H1 (cell line): ENCODE measurements at regions not wholly inside any gene's neighbourhood (a gene's known extent, or its start where the extent isn't known, plus 50 kb on each side); places are given as distances from the start of the nearest gene placed in this dataset.

Experiments used
- CTCF ChIA-PET: fragments of 300-600 bp; sonication (Branson Sonifier 250); formaldehyde crosslinking; loops from one replicate; lab custom pipeline; 2021; ENCODE audit not compliant: partially characterized antibody; lab: Charles Lee
- POLR2A ChIA-PET: fragments of 300-600 bp; sonication (Branson Sonifier 250); formaldehyde crosslinking; loops from one replicate; lab custom pipeline; 2021; ENCODE audit warnings: inconsistent platforms; ENCODE audit not compliant: partially characterized antibody; lab: Charles Lee
- DNase-seq, 2 experiments: peaks; one replicate each; pipeline versions ENCODE4 v3.0.0 to v3.0.0-alpha.2; 2010 to 2022; ENCODE audit warnings: low spot score in 2 of 2, low read depth in 1 of 2, mixed read lengths in 1 of 2
- FAIRE-seq: peaks from 2 replicates; lab custom pipeline; 2011; peaks lifted over from hg19 to GRCh38; lab: Jason Lieb, UNC
- H2AFZ ChIP-seq: 2 replicates; pipeline ENCODE4 v1.8.1; 2012; ENCODE audit warnings: low read length, inconsistent platforms
- H2AK5ac ChIP-seq: 2 replicates; pipeline ENCODE4 v1.6.1; 2013; ENCODE audit warnings: low read depth, low read length
- H2BK120ac ChIP-seq: replicated peaks from 2 replicates; pipeline ENCODE3; 2013; ENCODE audit warnings: low read depth, low read length, inconsistent platforms
- H2BK12ac ChIP-seq: 2 replicates; pipeline ENCODE4 v1.6.1; 2013; ENCODE audit warnings: low read depth, low read length
- H2BK15ac ChIP-seq: 2 replicates; pipeline ENCODE4 v1.6.1; 2013; ENCODE audit warnings: low read length
- H2BK20ac ChIP-seq: 2 replicates; pipeline ENCODE4 v1.6.1; 2013; ENCODE audit warnings: low read length
- H2BK5ac ChIP-seq: 2 replicates; pipeline ENCODE4 v1.6.1; 2013; ENCODE audit warnings: low read depth, low read length
- H3K14ac ChIP-seq: 2 replicates; pipeline ENCODE4 v1.6.1; 2013; ENCODE audit warnings: inconsistent platforms; ENCODE audit not compliant: insufficient read length
- H3K18ac ChIP-seq: 2 replicates; pipeline ENCODE4 v1.6.1; 2013; ENCODE audit warnings: low read length; ENCODE audit errors: extremely low read depth
- H3K23ac ChIP-seq: 2 replicates; pipeline ENCODE4 v1.6.1; 2013; ENCODE audit warnings: inconsistent platforms; ENCODE audit not compliant: insufficient read length
- H3K23me2 ChIP-seq: 2 replicates; pipeline ENCODE4 v1.6.1; 2013; ENCODE audit warnings: low read depth, low read length
- H3K27ac ChIP-seq: 2 replicates; pipeline ENCODE4 v1.6.1; 2011; ENCODE audit warnings: low read depth, low read length, inconsistent platforms
- H3K27me3 ChIP-seq, 4 experiments: replicated peaks in 1 of 4; 1 replicate in 1 of 4; 2 replicates in 3 of 4; pipeline versions ENCODE4 v1.6.1 to v1.8.1; 2011 to 2013; ENCODE audit warnings: low read length in 3 of 4, mild to moderate bottlenecking in 3 of 4, inconsistent platforms in 2 of 4, mixed read lengths in 2 of 4, moderate library complexity in 1 of 4; ENCODE audit not compliant: control insufficient read depth in 3 of 4, insufficient read depth in 3 of 4; ENCODE audit errors: extremely low read depth in 1 of 4
- H3K36me3 ChIP-seq, 4 experiments: 2 replicates each; pipeline versions ENCODE4 v1.6.1 to v1.8.1; 2011 to 2013; ENCODE audit warnings: mild to moderate bottlenecking in 4 of 4, low read length in 3 of 4, moderate library complexity in 2 of 4, control low read depth in 1 of 4, inconsistent platforms in 1 of 4; ENCODE audit not compliant: insufficient read depth in 4 of 4, control insufficient read depth in 2 of 4
- H3K4ac ChIP-seq: replicated peaks from 2 replicates; pipeline ENCODE3; 2013; ENCODE audit warnings: low read length, low read depth, mixed read lengths, inconsistent platforms; ENCODE audit not compliant: insufficient read length
- H3K4me1 ChIP-seq, 4 experiments: replicated peaks in 1 of 4; 1 replicate in 1 of 4; 2 replicates in 3 of 4; pipeline versions ENCODE4 v1.6.1 to v1.8.1; 2011 to 2013; ENCODE audit warnings: low read length in 3 of 4, inconsistent platforms in 2 of 4, mixed read lengths in 1 of 4; ENCODE audit not compliant: insufficient read depth in 4 of 4, control insufficient read depth in 3 of 4
- H3K4me2 ChIP-seq, 2 experiments: 2 replicates each; pipeline versions ENCODE4 v1.6.1 to v1.8.1; 2011 to 2013; ENCODE audit warnings: low read depth in 2 of 2, low read length in 2 of 2, control low read depth in 1 of 2, inconsistent platforms in 1 of 2, mild to moderate bottlenecking in 1 of 2; ENCODE audit not compliant: insufficient read depth in 1 of 2
- H3K4me3 ChIP-seq, 4 experiments: fragments of 200-600, 300-600 bp in 1 of 4; sonication (generic), shearing (Covaris generic), sonication (Bioruptor Twin) in 1 of 4; 2 replicates each; pipeline versions ENCODE4 v1.5.1 to v1.8.1; 2011 to 2016; ENCODE audit warnings: low read length in 4 of 4, low read depth in 3 of 4, control low read depth in 2 of 4, inconsistent platforms in 2 of 4, mild to moderate bottlenecking in 2 of 4, mixed read lengths in 1 of 4, moderate library complexity in 1 of 4; ENCODE audit not compliant: insufficient read depth in 2 of 4; ENCODE audit errors: extremely low read depth in 1 of 4
- H3K56ac ChIP-seq: replicated peaks from 2 replicates; pipeline ENCODE3; 2013; ENCODE audit warnings: low read depth, mild to moderate bottlenecking, mixed read lengths, low read length, inconsistent platforms; ENCODE audit not compliant: insufficient read length
- H3K79me1 ChIP-seq: 2 replicates; pipeline ENCODE4 v1.6.1; 2013; ENCODE audit warnings: low read depth, low read length, control low read depth
- H3K79me2 ChIP-seq, 2 experiments: 2 replicates each; pipeline versions ENCODE4 v1.6.1 to v1.8.1; 2012 to 2013; ENCODE audit warnings: low read length in 2 of 2, mild to moderate bottlenecking in 2 of 2, inconsistent platforms in 1 of 2; ENCODE audit not compliant: insufficient read depth in 2 of 2, control insufficient read depth in 1 of 2
- H3K9ac ChIP-seq, 4 experiments: replicated peaks in 1 of 4; 1 replicate in 1 of 4; 2 replicates in 3 of 4; pipeline versions ENCODE4 v1.6.1 to v1.8.1; 2011 to 2013; ENCODE audit warnings: low read depth in 3 of 4, low read length in 3 of 4, control low read depth in 2 of 4, mild to moderate bottlenecking in 2 of 4, moderate library complexity in 2 of 4, inconsistent platforms in 1 of 4; ENCODE audit errors: extremely low read depth in 1 of 4
- H3K9me3 ChIP-seq, 2 experiments: 2 replicates each; pipeline versions ENCODE4 v1.6.1 to v1.8.1; 2012 to 2013; ENCODE audit warnings: mild to moderate bottlenecking in 2 of 2, moderate library complexity in 2 of 2, control low read depth in 1 of 2, inconsistent platforms in 1 of 2, low read depth in 1 of 2, low read length in 1 of 2, mixed read lengths in 1 of 2; ENCODE audit not compliant: insufficient read depth in 2 of 2
- H4K20me1 ChIP-seq, 2 experiments: replicated peaks in 1 of 2; 2 replicates each; pipeline versions ENCODE3 to v1.8.1; 2011 to 2013; ENCODE audit warnings: inconsistent platforms in 2 of 2, low read length in 2 of 2, mild to moderate bottlenecking in 1 of 2; ENCODE audit not compliant: insufficient read depth in 2 of 2, control insufficient read depth in 1 of 2
- H4K5ac ChIP-seq: 2 replicates; pipeline ENCODE4 v1.6.1; 2013; ENCODE audit warnings: low read length, low read depth, mixed read lengths, inconsistent platforms; ENCODE audit not compliant: insufficient read length
- H4K8ac ChIP-seq: 2 replicates; pipeline ENCODE4 v1.8.0; 2013; ENCODE audit warnings: mild to moderate bottlenecking, moderate library complexity, low read length, inconsistent platforms; ENCODE audit not compliant: insufficient read depth; ENCODE audit errors: extremely low read depth
- H4K91ac ChIP-seq: replicated peaks from 2 replicates; pipeline ENCODE3; 2013; ENCODE audit warnings: low read length, mixed read lengths, inconsistent platforms; ENCODE audit not compliant: insufficient read length
- BRCA1 ChIP-seq: IDR thresholded peaks from 2 replicates; pipeline ENCODE4 v1.6.1; 2012; ENCODE audit warnings: low read depth, low read length, improper control_type of control experiment
- CHD1 ChIP-seq: IDR thresholded peaks from 2 replicates; pipeline ENCODE4 v1.6.1; 2012; ENCODE audit warnings: low read depth, low read length, improper control_type of control experiment
- CTBP2 ChIP-seq: IDR thresholded peaks from 2 replicates; pipeline ENCODE4 v1.7.0; 2011; ENCODE audit warnings: borderline replicate concordance, mild to moderate bottlenecking, moderate library complexity, mixed read lengths, low read length; ENCODE audit not compliant: insufficient read depth, insufficient read length
- FOSL1 ChIP-seq: IDR thresholded peaks from 2 replicates; pipeline ENCODE4 v1.6.1; 2011; ENCODE audit warnings: mild to moderate bottlenecking, low read depth, low read length, moderate library complexity; ENCODE audit not compliant: insufficient read depth
- GABPA ChIP-seq: IDR thresholded peaks from 2 replicates; pipeline ENCODE4 v1.6.1; 2011; ENCODE audit warnings: mild to moderate bottlenecking, low read length, moderate library complexity, borderline replicate concordance; ENCODE audit not compliant: insufficient read depth
- JUN ChIP-seq: IDR thresholded peaks from 2 replicates; pipeline ENCODE4 v1.6.1; 2011; ENCODE audit warnings: low read depth, mild to moderate bottlenecking, improper control_type of control experiment, low read length
- NANOG ChIP-seq: IDR thresholded peaks from 2 replicates; pipeline ENCODE4 v1.6.1; 2011; ENCODE audit warnings: low read length, low read depth, mild to moderate bottlenecking, inconsistent platforms; ENCODE audit not compliant: insufficient read depth, poor library complexity, severe bottlenecking
- NRF1 ChIP-seq: IDR thresholded peaks from 2 replicates; pipeline ENCODE4 v1.6.1; 2011; ENCODE audit warnings: mild to moderate bottlenecking, low read depth, low read length, improper control_type of control experiment
- POU5F1 ChIP-seq: IDR thresholded peaks from 2 replicates; pipeline ENCODE4 v1.6.1; 2011; ENCODE audit warnings: low read depth, mild to moderate bottlenecking, low read length, moderate library complexity
- SIRT6 ChIP-seq: IDR thresholded peaks from one replicate; pipeline ENCODE4 v1.7.1; 2012; ENCODE audit warnings: low read length, inconsistent platforms
- SP2 ChIP-seq: IDR thresholded peaks from 2 replicates; pipeline ENCODE4 v1.6.1; 2012; ENCODE audit warnings: mild to moderate bottlenecking, low read length, inconsistent platforms
- SRF ChIP-seq: IDR thresholded peaks from 2 replicates; pipeline ENCODE4 v1.6.1; 2011; ENCODE audit warnings: mild to moderate bottlenecking, low read depth, low read length, moderate library complexity
- TAF7 ChIP-seq: optimal IDR thresholded peaks from 2 replicates; pipeline ENCODE3; 2011; ENCODE audit warnings: low read depth, mild to moderate bottlenecking, inconsistent platforms, low read length, moderate library complexity, borderline replicate concordance
- ZNF274 ChIP-seq: IDR thresholded peaks from 2 replicates; pipeline ENCODE4 v1.7.0; 2012; ENCODE audit warnings: low read length, borderline replicate concordance; ENCODE audit errors: extremely low read depth
- WGBS, 2 experiments: shearing (Covaris generic) in 1 of 2; methylation state at CpG; one replicate each; pipeline versions ENCODE4 v1.1.6 to v1.1.7; 2013 to 2015; ENCODE audit warnings: low lambda C conversion rate in 2 of 2, mixed read lengths in 2 of 2, inconsistent platforms in 1 of 2, low coverage in 1 of 2, missing lambda C conversion rate in 1 of 2; ENCODE audit not compliant: insufficient replicate concordance in 2 of 2, insufficient coverage in 1 of 2, insufficient read length in 1 of 2; ENCODE audit errors: extremely low coverage in 1 of 2, missing lambda C conversion rate in 1 of 2; 5-methylcytosine and 5-hydroxymethylcytosine counted together

DNA sequence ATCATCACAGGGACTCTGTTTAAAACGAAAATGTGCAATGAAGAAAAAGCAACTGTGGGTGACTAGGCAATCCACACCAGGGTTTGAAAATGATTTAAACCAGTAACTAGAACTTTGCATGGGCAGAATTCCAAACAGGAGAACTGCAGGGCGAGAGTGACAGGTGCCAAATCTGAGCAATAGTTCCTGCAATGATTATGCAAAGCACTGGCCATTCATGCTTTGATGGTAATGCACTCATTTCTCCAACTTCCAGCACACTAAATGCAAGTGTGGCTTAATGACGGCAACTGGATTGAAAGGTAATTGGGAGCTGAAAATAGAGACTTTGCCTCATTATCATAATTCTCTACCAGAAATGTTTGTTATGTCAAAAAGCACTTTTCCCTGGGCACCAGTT is 140.5 kb upstream of the TMCC3 start:
- H3K4me2 ChIP-seq, result no peak overlapping the region
- no peak overlapping the region for H4K5ac ChIP-seq
- no peak overlapping the region for H3K23ac ChIP-seq
- no peak overlapping the region for H3K18ac ChIP-seq
- no peaks in the 10 kb centered on the region for H4K20me1 ChIP-seq
- no peak overlapping the region for H2BK12ac ChIP-seq
- H2BK20ac ChIP-seq, result no peak overlapping the region
- no peak overlapping the region for H2BK5ac ChIP-seq
- ChIA-PET CTCF (no interaction called here), POLR2A (no interaction called here)
- H3K14ac ChIP-seq, result no peak overlapping the region
- no peak for TF ChIP-seq JUN
- TF ChIP-seq BRCA1, result no peak
- TF ChIP-seq CHD1, result no peak
- no peak for TF ChIP-seq TAF7
- no peak for TF ChIP-seq NANOG
- no peak for TF ChIP-seq NRF1
- TF ChIP-seq SP2, result no peak
- TF ChIP-seq GABPA, result no peak
- no peak for TF ChIP-seq FOSL1
- no peak for TF ChIP-seq CTBP2
- TF ChIP-seq ZNF274, result no peak
- no peak for TF ChIP-seq SRF
- no peak for TF ChIP-seq SIRT6
- no peak for TF ChIP-seq POU5F1
- H3K4me3 ChIP-seq, result no peak overlapping the region
- no peak overlapping the region for H2AFZ ChIP-seq
- no peaks in the 10 kb centered on the region for H3K9me3 ChIP-seq
- H4K8ac ChIP-seq, result no peak overlapping the region
- 89% methylated on average over 3 of the region's 3 CpGs; no CpG with 5 or more reads in 1 of the 2 experiments for WGBS, 2 experiments
- H3K36me3 ChIP-seq, result no peaks in the 10 kb centered on the region
- FAIRE-seq (no peak), DNase-seq (no peak)
- H3K27ac ChIP-seq, result no peak overlapping the region
- H3K79me2 ChIP-seq, result no peaks in the 10 kb centered on the region
- no peak overlapping the region for H2BK15ac ChIP-seq
- no peak overlapping the region for H3K9ac ChIP-seq
- H4K91ac ChIP-seq, result no peak overlapping the region
- no peak overlapping the region for H2BK120ac ChIP-seq
- no peak overlapping the region for H2AK5ac ChIP-seq
- H3K79me1 ChIP-seq, result no peaks in the 10 kb centered on the region
- no peaks in the 10 kb centered on the region for H3K23me2 ChIP-seq
- peaks cover 0 to 7% (median 1%) of the 10 kb centered on the region in 4 experiments; a peak in 1 of 7 replicates for H3K4me1 ChIP-seq
- no peaks in the 10 kb centered on the region for H3K27me3 ChIP-seq
- H3K56ac ChIP-seq, result no peak overlapping the region
- H3K4ac ChIP-seq, result no peak overlapping the region
